ENCODE measurements at regions not wholly inside any gene's neighbourhood (a gene's known extent, or its start where the extent isn't known, plus 50 kb on each side); places are given as distances from the start of the nearest gene placed in this dataset.
"Not testable (repeated sequence)": the region's sequence is repeated elsewhere in the genome, so short reads cannot be mapped to it uniquely, and the experiment has no call there.

DNA sequence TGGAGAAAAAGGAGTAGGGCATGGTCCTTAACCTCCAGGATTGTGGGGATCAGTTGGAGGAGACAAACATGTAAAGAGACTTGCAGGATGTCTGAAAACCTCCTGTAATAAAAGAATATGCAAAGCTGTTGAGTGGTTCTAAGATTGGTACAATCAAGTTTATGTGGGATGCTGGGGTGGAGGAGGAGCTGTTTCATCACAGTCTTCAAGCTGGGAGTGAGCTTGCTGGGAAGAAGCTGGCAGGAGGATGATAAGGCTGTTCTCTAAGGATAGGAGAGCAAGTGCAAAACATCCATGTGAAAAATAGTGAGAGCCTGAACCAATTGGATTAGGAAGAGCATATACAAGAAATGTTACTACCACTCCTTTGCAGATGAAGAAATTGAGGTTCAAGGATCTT, 161.9 kb upstream of the CRIM1 start:
- DNase-seq (ENCODE audit: low read depth): no peak
- TF ChIP-seq, protein P1, sequence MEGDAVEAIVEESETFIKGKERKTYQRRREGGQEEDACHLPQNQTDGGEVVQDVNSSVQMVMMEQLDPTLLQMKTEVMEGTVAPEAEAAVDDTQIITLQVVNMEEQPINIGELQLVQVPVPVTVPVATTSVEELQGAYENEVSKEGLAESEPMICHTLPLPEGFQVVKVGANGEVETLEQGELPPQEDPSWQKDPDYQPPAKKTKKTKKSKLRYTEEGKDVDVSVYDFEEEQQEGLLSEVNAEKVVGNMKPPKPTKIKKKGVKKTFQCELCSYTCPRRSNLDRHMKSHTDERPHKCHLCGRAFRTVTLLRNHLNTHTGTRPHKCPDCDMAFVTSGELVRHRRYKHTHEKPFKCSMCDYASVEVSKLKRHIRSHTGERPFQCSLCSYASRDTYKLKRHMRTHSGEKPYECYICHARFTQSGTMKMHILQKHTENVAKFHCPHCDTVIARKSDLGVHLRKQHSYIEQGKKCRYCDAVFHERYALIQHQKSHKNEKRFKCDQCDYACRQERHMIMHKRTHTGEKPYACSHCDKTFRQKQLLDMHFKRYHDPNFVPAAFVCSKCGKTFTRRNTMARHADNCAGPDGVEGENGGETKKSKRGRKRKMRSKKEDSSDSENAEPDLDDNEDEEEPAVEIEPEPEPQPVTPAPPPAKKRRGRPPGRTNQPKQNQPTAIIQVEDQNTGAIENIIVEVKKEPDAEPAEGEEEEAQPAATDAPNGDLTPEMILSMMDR (conservative IDR thresholded peaks at IDR 0.05; ENCODE audit: low read depth, low read length): no peak
- no peak overlapping the region for H3K4me3 ChIP-seq (ENCODE audit: low read depth, low read length)

DNA sequence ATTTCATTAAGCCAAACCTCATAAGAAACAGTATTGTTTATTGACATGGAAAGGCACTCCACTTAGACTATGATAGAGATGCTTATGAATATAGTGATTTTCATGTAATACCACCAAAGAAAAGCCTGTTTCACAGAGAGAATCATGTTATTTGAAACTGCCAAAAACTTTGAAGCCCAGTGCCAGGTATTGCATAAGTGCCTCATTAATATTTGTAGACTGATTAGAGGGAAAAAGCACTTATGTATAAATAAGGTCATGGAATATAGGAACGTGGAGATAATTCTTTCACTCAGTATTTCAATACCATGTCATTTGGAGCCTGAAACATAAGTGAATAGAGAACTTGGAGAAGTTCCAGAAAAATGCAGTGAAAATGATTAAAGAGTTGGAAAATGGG, 162.6 kb upstream of the CRIM1 start:
- H3K4me3 ChIP-seq (ENCODE audit: low read depth, low read length): no peak overlapping the region
- no peak for DNase-seq (ENCODE audit: low read depth)
- TF ChIP-seq, protein P1 (conservative IDR thresholded peaks at IDR 0.05; ENCODE audit: low read depth, low read length): no peak

DNA sequence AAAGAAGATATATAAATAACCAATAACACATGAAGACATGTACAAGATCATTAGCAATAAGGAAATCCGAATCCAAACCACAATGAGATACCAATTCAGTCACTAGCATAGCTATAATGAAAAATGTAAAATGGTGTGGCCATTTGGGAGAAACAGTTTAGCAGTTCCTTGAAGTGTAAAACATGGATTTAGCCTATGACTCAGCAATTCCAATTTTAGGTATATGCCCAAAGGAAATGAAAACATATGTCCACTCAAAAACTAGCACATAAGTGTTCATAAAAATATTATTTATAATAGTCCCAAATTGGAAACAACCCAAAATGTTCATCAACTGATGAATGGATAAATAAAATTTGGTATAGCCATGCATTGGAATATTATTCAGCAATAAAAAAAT, 165.5 kb upstream of the CRIM1 start:
- TF ChIP-seq, protein P1 (conservative IDR thresholded peaks at IDR 0.05; ENCODE audit: low read depth, low read length): no peak
- no peak overlapping the region for H3K4me3 ChIP-seq (ENCODE audit: low read depth, low read length)
- no peak for DNase-seq (ENCODE audit: low read depth)

DNA sequence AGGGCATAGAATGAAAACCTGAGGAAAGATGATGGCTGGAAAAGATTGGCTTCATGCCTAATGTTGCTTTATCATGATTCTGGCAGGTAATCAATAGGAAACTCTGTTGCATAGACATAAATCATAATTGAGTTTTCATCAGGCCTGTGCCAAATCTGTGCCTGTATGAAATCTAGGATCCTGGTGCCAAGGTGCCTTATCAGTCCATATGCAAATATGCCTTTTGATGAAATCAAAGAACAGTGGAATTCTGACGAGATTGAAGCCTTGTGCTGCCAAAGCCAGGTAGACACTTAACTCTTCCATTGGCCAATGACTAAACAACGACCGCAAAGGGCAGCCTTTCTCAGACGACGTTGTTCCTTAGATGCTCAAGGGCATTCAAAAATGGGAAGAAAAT, 170.0 kb upstream of the CRIM1 start:
- TF ChIP-seq, protein P1 (conservative IDR thresholded peaks at IDR 0.05; ENCODE audit: low read depth, low read length): no peak
- no peak overlapping the region for H3K4me3 ChIP-seq (ENCODE audit: low read depth, low read length)
- no peak for DNase-seq (ENCODE audit: low read depth)

DNA sequence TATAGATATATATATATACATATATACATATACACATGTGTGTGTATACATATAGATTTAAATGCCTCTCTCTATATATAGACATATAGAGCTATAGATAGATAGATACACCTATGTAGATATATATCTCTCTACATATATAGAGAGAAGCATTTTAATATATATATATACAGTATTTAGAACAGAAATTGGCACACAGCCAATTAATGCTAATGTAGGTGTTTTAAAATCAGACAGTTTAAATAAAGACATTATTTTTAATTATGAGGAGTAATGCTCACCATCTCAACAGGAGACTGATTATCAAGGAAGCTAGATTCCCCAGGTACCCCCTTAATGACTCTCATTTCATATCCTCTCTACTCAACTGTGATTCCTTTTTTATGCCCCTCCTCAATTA, 170.7 kb upstream of the CRIM1 start:
- TF ChIP-seq, protein P1 (conservative IDR thresholded peaks at IDR 0.05; ENCODE audit: low read depth, low read length): no peak
- H3K4me3 ChIP-seq (ENCODE audit: low read depth, low read length): no peak overlapping the region
- DNase-seq (ENCODE audit: low read depth): no peak

DNA sequence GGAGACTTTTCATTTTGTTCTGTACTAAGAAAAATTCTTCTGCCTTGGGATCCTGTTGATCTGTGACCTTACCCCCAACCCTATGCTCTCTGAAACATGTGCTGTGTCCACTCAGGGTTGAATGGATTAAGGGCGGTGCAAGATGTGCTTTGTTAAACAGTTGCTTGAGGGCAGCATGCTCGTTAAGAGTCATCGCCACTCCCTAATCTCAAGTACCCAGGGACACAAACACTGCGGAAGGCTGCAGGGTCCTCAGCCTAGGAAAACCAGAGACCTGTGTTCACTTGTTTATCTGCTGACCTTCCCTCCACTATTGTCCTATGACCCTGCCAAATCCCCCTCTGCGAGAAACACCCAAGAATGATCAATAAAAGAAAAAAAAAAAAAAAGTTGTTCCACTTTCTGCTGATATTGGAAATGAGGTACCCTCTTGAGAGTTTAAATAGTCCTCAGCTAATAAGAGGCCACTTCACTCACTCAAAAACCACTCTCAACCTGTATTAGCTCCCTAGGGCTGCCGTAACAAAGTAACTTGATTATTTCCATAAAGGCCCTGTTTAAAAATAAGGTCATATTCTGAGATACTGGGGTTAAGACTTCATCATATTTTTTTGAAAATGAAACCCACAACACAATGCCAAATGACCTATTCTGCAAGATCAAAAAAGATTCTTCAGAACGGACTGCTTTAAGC, 174.6 kb upstream of the CRIM1 start:
- H3K4me3 ChIP-seq (ENCODE audit: low read depth, low read length); DNase-seq (ENCODE audit: low read depth): not testable (repeated sequence)

DNA sequence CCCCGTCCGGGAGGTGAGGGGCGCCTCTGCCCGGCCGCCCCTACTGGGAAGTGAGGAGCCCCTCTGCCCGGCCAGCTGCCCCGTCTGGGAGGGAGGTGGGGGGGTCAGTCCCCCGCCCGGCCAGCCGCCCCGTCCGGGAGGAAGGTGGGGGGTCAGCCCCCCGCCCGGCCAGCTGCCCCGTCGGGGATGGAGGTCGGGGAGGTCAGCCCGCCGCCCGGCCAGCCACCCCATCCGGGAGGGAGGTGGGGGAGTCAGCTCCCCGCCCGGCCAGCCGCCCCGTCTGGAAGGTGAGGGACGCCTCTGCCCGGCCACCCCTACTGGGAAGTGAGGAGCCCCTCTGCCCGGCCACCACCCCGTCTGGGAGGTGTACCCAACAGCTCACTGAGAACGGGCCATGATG, 175.3 kb upstream of the CRIM1 start:
- not testable (repeated sequence) for DNase-seq (ENCODE audit: low read depth); H3K4me3 ChIP-seq (ENCODE audit: low read depth, low read length)

DNA sequence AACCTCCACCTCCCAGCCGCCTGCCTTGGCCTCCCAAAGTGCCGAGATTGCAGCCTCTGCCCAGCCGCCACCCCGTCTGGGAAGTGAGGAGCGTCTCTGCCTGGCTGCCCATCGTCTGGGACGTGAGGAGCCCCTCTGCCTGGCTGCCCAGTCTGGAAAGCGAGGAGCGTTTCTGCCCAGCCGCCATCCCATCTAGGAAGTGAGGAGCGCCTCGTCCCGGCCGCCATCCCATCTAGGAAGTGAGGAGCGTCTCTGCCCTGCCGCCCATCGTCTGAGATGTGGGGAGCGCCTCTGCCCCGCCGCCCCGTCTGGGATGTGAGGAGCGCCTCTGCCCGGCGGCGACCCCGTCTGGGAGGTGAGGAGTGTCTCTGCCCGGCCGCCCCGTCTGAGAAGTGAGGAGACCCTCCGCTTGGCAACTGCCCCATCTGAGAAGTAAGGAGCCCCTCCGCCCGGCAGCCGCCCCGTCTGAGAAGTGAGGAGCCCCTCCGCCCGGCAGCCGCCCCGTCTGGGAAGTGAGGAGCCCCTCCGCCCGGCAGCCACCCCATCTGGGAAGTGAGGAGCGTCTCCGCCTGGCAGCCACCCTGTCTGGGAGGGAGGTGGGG, 175.8 kb upstream of the CRIM1 start:
- not testable (repeated sequence) for H3K4me3 ChIP-seq (ENCODE audit: low read depth, low read length); DNase-seq (ENCODE audit: low read depth)
